OCI-M2 (cell line): ENCODE measurements at regions not wholly inside any gene's neighbourhood (a gene's known extent, or its start where the extent isn't known, plus 50 kb on each side); places are given as distances from the start of the nearest gene placed in this dataset.

Experiments used
- DNase-seq: peaks from one replicate; lab custom pipeline; 2025; ENCODE audit not compliant: unreplicated experiment; lab: John Stamatoyannopoulos, UW

DNA sequence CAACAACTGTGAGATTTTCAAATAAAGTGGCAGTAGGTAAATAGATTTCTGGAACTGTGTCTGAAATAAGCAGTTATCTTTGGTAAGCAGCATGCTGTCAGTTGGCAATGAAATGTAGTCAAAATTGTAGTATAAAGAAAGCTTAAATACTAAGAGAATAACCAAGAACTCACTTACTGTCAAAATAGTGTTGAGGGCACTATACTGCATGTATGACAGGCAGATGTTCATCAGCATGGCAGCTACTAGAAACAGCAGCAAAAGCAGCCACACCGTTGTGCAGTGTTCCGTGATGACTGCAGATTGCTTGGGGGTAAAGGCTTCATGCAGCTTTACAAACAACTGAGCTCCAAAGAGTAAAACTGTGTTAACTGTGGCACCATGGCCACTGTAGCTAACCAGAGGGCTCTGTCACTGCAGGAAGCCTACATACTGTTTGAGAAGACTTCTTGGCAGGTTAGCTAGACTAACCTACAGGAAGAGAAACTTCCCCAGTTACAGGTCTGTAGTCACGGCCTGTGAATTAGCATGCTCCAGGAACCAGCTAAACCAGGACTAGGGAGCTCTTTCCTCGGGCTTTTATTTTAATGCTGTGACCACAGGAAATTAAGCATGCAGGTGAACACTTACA, 459.7 kb downstream of the TBL1XR1 start:
- DNase-seq: no peak

DNA sequence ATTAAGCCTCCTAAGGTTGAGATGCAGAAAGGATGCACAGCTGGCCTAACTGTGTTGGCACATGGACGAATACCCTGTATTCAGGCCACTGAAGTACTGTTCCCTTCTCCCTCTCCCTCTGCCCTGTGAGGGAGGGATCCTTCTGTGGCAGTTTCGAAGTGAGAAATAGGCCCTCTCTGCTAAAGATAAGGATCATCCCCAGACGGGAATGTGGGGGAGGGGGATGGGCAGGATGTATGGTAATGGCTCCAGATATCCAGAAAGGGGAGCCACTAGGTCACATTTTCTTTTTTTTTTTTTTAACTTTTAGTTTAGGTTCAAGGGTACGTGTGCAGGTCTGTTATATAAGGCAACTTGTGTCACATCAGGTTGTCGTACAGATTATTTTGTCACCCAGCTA, 463.1 kb downstream of the TBL1XR1 start:
- DNase-seq: no peak

DNA sequence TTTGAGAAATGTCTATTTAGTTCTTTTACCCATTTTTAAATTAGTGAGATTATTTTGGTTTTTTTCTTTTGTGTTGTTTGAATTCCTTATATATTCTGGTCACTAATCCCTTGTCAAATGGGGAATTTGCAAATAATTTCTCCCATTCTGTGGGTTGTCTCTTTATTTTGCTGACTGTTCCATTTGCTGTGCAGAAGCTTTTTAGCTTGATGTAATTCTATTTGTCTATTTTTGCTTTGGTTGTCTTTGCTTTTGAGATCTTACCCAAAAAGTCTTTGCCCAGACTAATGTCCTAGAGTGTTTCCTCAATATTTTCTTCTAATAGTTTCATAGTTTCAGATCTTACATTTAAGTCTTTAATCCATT, 472.9 kb downstream of the TBL1XR1 start:
- no peak for DNase-seq

DNA sequence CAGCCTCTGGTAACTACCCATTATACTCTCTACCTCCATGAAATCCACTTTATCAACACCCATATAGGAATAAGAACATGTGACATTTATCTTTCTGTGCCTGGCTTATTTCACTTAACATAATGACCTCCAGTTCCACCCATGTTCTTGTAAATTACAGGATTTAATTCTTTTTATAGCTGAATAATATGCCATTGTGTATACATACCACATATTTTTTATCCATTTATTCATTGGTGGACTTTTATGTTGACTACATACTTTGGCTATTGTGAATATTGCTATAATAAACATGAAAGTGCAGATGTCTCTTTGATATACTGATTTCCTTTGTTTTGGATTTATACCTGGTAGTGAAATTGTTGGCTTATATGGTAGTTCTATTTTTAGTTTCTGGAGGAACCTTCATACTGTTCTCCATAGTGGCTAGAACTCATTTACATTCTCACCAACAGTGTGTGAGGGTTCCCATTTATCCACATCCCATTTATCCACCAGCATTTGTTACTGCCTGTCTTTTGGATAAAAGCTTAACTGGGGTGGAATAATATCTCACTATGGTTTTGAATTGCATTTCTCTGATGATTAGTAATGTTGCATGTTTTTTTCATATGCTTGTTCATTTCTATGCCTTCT, 473.4 kb downstream of the TBL1XR1 start:
- DNase-seq: no peak

DNA sequence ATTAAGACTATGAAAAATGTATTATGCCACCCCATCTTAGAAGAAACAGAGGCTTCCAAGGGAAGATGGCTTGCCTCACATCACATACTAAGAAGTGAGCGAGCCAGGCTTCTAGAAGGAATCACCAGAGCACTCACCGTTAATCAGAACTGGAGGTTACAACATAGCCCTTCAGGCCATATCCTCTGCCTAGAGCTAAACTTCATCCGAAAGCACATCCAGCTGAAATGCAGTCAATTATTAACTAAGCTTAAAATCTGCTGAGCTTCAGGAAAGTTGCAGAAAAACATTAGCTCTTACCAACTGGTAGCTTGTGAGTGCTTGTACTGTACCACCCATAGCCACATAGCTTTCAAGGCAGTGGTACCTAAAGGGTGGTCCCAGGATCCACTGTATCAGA, 483.2 kb downstream of the TBL1XR1 start:
- DNase-seq: no peak

DNA sequence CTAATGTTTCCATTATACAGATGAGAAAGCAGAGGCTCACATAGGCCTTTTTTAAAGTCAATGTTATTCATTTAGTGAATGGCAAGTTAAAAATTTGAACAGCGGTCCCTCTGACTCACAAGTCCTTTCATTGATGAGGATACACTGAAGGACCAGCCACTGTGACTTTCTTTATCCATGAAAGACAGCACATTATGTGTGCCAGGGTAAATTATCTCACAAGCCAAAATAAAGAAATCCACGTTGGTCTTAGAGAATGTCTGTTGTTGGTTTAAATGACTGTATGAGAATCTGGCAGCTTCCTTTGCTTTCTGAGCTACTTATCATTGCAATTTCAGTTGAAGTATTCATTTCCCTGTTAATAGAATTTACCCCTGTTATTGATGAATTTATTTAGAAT, 485.1 kb downstream of the TBL1XR1 start:
- DNase-seq: no peak

DNA sequence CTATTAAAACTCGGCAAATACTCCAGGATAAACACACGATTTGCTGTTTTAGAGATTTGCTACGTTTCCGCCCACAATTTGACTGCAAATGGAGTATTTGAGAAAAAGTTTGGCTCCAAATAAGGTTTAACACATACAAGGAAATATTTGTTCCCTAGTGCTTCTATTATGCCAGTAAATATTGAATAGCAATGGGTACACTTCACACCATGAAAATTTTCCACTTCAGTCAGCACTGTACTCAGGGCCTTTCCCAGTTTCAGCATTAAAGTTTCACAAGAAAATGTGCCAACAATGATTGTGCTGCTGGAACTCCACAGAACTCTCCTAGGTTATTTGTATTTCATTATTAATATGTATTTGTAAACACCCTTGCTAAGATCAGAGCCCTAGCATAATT, 498.0 kb downstream of the TBL1XR1 start:
- no peak for DNase-seq

DNA sequence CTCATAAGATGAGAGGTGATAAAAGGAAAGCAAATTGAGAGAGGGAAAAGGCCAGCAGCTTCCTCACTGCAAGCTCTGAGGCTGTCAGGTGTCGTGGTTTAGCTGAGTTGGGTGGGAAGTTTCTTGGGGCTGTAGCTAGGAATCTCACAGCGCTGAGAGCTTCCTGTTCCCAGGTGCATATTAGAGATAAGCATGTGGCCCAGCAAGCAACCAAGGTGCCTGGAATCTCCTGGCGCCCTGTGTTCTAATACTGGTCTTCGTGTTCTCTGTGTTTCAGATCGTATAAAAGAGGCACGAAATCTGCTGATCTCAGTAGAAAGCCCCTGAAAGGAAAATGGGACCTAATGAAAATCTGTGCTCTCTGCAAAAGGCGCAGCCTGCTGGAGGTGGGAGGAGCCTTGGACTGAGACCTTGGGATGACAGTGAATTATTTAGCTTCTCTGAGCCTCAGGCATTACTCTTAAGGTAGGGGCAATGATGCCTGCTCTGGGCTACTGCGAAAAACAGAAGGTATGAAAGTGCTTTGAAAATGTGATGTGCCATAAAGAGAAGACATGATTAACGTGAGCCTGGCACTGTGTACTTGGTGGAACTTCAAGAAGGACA, 499.9 kb downstream of the TBL1XR1 start:
- DNase-seq: no peak

DNA sequence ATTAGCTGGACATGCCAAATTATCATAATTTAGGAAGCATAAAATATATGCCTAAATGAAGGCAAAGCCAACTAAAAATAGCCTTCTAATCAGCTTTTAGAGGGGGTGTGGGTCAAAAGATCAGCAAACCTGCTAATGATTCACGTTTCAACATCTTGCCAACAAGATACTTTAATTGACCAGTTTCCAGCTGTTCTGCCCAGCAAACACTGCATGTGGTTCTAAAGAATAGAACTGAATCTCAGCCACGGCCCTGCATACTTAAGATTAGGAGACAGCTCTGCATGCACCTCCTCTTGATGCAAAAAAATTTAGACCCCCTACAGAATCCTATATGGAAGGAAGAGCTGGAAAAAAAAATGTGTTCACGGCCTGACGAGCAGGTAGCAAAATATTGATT, 500.5 kb downstream of the TBL1XR1 start:
- no peak for DNase-seq

DNA sequence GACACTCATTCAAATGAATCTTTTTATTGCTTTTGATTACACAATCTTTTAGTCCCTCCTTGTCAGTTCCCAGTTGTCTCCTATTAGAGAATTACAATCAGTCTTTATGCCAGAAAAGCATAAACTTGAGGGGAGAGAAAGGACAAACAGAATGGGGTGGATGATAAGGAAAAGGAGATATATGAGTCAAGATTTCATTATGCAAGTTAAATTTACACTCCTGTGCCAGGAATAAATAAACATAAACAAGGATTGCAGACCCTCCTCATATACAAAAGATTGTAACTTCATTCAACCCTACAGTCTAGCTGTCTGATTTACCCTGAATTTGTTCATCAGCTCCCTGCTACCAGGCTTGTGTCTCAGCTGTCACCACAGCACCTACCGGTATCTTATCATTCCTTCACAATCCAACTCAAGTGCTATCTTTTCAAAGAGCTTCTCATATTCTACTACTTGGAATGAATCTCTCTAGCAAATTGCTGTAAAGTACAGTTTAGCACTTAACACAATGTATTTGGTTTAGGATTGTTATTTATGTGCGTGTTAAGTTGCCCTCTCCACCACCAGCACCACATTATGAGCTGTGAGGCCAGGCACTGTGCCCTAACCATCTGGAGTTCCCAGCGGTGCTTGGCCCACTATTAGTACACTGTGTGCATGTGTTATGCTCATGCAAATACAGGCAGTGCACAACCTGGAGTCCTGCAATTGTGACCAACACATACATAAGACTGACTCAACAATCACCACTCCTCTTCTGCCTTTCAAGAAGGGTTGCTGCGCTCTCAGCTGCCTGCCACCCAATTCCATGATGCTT, 504.1 kb downstream of the TBL1XR1 start:
- DNase-seq: no peak

DNA sequence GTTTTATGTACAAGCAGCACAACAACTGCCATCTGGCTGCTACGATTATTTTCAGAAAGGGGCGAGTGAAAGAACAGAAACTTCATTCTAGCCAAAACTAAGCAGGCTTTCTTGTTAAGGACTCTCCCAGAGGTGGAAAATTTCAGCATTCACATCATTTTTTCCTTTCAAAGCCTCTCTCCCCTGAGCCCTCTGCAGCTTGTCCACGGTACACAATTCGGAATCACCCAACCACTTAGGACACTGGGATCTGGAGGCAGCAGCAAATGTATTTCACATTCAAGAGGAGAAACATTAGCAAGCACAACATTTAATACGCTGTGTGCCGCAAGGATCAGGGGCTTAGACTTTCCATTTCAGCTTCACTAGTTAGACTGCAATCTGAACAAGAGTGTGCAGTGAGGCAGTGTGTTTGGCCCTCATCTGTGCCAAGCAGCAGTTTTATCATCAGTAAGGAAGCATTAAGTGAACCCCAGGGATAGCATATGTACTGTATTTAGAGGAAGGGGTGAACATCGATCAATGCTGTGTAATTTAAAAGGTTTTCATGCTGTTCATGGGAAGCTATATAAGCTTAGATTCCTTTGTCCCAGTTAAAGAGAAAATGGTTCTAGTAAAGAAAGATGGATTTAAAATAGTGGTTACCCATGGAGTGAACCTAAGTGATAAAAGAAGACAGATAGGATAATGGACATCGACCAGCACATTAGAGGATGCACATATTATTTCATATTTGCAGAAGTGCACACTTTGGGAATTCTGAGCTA, 504.9 kb downstream of the TBL1XR1 start:
- no peak for DNase-seq

DNA sequence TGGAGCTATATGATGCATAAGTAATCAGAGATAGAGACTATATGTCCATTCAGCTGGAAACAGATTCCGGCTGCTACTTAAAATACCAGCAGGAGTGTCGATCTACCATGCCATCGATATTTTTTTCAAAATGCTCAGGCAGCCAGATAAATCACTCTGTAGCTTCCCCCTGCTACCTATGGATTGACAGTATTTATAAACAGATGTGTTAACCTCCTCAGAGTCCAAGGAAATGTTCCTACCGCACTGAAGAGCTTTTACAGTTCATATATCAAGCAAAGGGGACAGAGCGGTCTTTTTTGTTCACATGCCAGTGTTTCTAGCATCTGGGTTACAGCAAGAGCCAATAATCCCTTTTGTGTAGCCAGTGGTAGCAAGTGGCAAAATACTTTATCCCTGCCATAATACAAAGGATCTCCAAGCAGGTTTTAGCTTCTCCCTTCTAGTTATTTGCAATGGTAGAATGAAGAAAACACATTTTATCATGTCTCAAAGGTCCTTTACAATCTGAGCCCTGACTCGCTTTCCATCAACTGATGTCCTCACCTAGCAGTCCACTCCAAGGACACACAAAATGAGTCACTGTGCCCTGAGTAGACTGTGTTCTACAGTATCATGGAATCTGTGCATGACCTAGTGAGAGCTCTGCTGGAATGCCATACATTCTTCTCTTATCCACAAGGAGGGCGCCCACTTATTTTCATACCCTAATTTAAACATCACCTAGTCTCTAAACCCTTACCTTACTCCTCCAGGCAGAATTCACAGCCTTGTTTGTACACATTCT, 507.0 kb downstream of the TBL1XR1 start:
- no peak for DNase-seq

DNA sequence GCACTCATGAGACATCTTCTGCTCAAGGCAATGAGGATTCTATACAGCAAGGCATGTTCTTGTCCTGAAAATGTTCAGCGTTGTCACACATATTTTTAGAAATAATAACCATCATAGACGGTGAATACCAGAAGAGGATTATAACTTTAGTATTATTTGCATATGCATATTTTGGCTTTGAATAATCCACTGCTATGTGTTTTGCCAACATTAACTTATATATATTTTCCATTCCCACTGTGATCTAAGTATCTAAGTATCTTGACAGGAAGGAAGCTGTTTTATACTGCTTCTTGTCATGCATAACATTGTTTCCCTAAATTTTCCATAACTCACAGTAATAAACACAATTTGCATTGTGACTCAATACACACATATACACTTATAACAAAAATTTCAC, 509.5 kb downstream of the TBL1XR1 start:
- DNase-seq: no peak

DNA sequence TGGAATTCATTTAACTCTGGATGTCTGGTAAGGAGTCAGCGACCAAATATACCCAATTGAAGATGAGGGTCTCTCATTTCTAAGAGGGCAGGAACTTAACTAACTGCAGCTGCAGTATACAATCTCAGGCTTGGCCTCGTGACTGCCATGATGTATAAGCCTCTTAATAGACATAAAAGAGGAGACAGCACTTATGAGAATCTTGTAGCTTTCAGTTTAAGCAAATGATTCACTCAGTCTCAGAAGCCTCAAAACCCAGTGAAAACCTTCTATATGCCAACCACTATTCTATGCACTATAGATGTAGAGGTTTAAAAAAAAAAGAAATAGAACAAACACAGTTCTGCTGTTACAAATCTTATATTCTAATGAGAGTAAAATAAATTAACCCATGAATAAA, 513.9 kb downstream of the TBL1XR1 start:
- DNase-seq: no peak

DNA sequence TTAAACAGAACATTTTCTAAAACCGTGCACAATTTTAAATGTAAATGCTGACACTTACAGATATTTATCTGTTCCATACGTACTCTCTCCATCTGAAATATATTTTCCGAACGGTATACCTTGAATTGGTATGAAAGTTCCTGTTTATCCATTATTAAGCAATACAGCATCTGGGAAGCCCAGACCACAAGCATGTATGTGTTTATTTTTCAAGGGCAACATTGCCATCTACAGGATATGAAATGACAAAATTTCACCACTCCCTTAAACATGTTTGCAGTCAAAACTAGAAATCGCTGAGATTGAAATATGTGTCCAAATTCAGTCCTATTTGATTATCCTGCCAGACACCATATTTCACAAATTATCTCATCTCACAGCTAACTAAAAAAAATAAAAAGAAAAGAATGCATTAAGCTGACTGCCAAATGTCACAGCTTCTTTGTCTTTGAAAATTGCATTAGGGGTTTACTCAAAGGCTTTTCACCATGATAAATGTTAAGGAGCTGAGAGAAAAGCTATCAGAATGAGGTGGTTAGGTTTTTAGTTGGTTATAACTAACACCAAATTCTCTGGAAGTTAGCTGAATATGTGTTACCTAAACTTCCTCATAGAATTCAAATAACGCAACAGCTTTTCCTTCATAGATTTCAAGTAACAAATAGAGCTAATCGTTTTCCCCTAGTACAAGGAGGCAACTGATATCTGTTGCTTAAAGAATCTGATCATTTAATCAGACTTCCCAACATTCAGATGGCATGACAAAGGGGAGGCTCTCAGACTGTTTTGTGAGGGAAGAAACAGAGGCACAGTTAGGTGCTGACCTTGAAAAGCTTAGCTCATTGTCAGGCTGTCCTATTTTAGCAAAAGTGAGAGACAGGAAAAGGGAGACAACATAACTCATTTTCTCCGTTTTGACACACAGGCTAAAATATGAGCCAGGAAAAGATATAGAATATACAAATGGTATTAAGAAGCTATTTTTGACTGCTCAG, 533.1 kb downstream of the TBL1XR1 start:
- no peak for DNase-seq

DNA sequence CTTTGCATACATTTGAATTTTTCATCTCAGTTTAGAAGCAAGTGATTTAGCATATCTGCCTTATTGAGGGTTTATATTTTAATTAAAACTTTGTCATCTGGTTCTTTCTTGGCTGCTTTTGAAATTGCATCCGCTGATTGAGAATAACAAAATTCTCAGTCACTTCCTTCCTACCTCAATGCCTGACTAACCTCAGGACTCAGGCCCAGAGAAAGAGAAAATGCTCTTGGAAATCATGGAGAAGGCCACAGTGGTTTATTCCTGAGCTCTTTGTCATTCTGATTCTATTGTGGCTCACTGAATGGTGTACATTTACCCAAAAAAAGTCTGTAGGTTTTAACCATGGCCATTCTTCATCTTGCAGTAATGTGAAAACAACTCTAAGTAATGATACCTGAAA, 533.9 kb downstream of the TBL1XR1 start:
- DNase-seq: no peak

DNA sequence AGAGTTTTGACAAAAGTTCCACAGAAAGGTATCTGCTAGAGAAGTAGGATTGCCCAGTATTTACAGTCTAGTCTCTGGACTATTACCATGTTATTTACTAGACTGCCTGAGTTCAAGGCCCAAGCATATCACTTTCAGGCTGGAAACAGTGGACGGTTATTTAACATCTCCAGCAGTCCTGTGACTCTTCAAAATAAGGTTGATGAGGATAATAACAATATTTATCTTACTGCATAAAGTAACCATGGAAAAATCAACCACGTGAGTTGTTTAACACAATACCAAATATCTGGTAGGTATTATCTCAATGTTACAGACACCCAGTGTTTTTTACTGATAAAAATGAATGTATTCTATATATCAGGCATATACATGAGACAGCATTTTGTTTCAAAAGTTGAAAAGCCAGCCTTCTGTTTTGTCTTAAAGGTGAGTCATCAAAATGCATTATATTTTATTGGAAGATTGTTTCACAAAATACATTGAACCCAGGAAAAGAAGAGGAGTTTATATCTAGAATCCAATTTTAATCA, 535.8 kb downstream of the TBL1XR1 start:
- DNase-seq: peak; percentile 67

DNA sequence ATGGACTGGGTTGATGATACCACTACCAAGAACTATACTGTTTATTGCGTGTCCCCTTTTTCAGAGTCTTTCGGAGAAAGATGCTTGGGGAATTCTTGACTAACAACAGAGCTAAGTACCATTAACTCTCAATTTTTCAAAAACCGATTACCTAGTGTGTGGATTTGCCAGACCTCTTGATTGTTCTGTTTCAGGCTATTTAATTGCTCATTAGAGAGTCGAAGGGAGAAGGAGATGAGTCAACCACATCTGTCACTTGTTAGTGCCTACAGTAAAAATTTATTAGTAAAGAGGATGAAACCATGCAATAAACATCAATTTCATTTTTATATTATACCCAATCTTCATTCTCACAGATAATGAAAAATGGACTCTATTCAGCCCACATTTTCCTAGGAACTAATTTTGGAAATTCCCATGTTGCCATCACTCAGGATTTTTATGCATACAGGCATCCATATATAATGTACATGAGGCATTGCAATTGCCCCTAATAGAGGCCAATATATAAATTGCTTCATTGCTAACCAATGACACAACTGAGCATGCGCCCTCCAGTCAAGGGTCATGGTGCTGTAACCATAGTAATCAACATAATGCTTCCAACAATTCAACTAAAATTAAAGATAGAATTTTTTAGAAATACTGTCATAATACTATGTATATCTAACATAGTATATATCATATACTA, 541.7 kb downstream of the TBL1XR1 start:
- no peak for DNase-seq
